Mucosa of gallbladder (tissue), 1 donor: ENCODE measurements at regions not wholly inside any gene's neighbourhood (a gene's known extent, or its start where the extent isn't known, plus 50 kb on each side); places are given as distances from the start of the nearest gene placed in this dataset.
"Not testable (repeated sequence)": the region's sequence is repeated elsewhere in the genome, so short reads cannot be mapped to it uniquely, and the experiment has no call there.

ENCODE experiments used
- DNase-seq: peaks from one replicate; pipeline ENCODE4 v3.0.0-alpha.2; 2020; ENCODE audit warnings: low spot score
- donor health status: DM: no; HTN: no; CAD: no.

DNA sequence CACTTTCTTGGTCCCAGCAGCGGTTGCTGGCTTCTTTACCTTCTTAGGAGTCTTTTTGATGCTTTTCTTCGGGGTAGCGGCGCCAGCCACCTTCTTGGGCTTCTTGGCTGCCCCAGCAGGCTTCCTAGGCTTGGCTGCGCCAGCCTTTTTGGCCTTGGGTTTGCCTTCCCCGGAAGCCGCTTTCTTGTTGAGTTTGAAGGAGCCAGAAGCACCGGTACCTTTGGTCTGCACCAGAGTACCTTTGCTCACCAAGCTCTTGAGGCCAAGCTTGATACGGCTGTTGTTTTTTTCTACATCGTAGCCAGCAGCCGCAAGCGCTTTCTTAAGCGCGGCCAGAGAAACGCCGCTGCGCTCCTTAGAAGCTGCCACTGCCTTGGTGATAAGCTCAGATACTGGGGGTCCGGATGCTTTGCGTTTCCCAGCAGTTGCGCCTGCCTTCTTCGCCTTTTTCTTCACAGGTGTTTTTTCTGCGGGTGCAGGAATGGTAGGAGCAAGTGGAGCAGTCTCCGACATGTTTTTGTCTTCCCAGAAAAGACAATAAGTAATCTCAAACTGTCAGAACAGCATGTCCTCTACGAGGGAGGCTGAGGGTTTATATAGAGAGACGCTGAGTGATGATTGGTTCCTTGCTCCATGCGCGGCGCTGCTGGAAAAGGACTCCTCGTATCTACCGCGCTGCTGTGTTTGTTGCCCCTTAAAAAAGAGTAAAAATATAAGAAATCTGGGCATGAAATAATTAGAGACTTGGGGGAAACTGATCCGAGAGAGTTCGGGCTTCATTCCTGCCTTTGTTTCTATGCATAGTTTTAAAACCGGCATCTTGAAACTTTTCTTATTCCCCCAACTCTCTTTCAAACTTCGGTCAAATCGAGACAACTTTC, 130.3 kb upstream of the BTN3A2 start:
- DNase-seq = peak; percentile 85

DNA sequence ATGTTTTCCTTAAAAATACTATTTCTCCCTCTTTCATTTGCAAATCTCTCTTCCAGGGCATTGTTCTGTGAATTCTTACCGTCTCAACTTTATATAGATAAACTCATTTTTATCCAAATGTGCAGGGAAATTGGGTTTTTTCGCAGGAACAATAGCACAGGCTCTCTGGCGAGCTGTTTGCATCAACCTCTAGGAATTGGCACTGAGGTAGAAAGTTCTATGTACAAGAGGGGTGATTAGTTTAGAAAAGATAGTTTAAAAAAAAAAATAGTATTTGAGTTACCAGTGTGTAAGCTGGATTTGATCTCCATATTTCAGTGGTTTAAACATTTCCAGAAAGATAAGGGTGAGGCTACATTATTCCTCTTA, 129.7 kb upstream of the BTN3A2 start:
- no peak for DNase-seq

DNA sequence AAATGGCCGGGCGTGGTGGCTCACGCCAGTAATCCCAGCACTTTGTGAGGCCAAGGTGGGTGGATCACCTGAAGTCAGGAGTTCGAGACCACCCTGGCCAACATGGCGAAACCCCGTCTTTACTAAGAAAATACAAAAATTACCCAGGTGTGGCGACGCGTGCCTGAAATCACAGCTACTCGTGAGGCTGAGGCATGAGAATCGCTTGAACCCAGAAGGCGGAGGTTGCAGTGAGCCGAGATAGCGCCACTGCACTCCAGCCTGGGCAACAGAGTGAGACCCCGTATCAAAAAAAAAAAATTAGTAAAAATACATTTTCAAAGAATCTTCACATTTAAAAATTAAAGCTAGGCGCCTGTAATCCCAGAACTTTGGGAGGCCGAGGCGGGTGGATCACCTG, 125.6 kb upstream of the BTN3A2 start:
- DNase-seq = not testable (repeated sequence)

DNA sequence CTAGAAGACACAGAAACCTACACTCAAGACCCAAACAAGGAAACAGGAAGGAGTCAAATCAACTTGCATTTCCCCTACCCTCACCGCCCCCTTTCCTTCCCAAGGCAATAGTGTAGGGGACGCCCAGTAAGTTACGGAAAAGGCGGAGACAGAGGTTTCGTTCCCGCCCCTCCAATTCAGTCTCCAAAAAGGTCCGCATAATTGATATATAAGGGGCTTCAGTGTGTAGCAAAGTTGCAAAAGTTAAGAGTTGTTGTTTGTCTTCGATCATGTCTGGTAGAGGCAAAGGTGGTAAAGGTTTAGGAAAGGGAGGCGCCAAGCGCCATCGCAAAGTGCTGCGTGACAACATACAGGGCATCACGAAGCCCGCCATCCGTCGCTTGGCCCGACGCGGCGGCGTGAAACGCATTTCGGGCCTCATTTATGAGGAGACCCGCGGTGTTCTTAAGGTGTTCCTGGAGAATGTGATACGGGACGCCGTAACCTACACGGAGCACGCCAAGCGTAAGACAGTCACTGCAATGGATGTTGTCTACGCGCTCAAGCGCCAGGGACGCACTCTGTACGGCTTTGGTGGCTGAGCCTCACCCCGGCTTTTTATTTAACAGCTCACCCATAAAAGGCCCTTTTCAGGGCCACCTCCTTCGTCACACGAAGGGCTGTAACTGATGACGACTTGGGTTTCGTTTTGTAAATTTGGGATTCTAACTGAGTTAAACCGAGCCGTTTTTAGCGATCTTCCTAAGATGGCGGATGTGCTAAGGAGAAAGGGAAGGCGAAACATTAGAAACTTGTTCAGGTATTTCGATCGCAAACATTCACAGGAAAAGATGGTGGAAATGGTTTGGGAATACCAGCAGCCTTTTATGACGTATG, 124.6 kb upstream of the BTN3A2 start:
- peak; percentile 85 for DNase-seq

DNA sequence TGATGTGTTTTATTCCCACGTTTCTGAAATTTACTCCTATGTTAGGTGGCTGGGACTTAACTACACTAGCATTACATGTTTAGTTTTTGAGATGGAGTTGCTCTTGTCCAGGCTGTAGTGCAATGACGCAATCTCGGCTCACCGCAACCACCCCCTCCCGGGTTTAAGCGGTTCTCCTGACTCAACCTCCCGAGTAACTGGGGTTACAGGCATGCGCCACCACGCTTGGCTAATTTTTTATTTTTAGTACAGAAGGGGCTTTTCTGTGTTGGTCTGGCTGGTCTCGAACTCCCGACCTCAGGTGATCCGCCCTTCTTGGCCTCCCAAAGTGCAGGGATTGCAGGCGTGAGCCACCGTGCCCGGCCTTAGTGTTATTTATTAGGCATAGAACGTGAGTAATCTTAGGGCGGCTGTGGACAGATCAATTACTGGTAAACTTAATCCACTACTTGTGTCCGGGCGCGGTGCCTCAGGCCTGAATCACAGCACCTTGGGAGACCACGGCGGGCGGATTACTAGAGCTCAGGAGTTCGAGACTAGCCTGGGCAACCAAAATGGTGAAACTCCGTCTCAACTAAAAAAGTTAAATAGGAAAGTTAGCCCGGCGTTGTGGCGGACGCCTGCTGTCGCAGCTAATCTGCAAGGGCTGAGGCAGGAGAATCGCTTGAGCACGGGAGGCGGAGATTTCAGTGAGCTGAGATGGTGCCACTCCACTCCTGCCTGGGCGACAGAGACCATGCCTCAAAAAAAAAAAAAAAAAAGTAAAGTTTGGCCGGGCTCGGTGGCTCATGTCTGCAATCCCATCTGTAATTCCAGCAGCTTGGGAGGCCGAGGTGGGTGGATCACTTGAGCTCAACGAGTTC, 123.7 kb upstream of the BTN3A2 start:
- DNase-seq = no peak

DNA sequence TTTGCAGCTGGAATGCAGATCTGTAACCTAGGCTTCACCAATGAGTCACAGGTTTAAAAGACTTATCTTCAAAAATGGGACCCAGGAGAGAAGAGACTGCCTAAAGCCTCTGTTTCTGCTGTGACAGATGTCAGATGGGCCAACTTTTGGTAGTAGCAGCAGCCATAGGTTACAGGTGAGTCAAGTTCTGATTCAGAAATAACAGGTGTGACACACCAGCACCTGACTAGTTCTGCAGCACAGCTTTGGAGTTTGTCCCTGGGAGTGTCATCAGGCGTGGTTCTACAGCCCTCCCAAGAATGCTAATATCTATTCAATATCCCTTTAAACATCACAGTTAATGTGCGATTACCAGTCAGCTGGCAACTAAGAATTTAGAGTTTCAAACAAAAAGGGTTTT, 121.9 kb upstream of the BTN3A2 start:
- DNase-seq = peak; percentile 81

DNA sequence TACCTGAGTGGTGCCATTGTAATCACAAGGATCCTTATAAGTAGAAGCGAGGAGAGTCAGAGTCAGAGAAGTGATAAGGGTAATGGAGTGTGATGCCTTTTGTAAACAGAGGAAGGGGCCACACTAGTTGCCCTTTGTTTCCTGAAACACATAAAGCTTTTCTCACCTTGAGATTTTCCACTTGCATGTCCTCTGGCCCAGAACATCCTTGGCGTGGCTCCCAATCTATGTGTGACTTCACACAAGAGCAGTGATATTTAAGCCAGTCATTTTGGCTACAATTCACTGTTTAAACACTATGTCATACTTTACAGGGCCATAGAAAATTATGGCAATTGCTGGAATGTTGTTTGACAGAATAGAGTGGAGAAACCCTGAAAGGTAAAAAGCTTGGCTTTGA, 121.2 kb upstream of the BTN3A2 start:
- DNase-seq = no peak

DNA sequence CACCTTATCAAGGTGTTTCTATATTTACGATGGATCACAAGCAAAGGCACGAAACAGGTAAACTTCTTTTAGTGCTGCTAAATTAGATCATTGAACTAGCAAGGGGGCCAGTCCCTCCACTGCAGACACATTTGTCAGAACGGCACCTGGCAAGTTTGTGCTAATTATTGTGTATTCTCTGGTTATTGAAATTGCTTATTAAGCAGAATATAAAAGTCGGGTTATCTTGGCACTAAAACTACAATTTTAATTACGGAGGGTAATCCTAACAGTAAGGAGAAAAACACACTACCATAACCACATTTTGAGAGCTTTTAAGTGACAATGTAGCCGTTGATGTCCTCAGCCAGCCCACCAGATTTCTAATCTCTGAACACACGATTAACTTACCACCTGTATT, 118.9 kb upstream of the BTN3A2 start:
- DNase-seq = no peak

DNA sequence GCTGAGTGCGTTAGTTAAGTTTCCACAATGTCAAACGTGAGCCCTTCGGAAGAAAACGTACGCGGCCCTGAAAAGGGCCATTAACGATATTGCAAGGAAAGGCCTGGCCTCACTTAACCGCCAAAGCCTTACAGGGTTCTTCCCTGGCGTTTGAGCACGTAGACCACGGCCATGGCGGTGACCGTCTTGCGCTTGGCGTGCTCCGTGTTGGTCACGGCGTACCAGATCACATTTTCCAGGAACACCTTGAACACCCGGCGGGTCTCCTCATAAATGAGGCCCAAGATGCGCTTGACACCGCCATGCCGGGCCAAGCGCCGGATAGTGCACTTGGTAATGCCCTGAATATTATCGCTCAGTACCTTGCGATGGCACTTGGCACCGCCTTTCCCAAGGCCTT, 118.4 kb upstream of the BTN3A2 start:
- DNase-seq = no peak

DNA sequence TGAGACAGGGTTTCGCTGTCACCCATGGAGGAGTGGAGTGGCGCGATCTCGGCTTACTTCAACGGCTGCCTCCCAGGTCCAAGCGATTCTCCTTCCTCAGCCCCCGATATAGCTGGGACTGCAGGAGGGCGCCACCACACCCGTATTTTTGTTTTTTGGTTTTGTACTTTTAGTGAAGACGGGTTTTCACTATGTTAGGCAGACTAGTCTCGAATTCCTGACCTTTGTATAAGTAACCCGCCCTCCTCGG, 115.4 kb upstream of the BTN3A2 start:
- DNase-seq = no peak

DNA sequence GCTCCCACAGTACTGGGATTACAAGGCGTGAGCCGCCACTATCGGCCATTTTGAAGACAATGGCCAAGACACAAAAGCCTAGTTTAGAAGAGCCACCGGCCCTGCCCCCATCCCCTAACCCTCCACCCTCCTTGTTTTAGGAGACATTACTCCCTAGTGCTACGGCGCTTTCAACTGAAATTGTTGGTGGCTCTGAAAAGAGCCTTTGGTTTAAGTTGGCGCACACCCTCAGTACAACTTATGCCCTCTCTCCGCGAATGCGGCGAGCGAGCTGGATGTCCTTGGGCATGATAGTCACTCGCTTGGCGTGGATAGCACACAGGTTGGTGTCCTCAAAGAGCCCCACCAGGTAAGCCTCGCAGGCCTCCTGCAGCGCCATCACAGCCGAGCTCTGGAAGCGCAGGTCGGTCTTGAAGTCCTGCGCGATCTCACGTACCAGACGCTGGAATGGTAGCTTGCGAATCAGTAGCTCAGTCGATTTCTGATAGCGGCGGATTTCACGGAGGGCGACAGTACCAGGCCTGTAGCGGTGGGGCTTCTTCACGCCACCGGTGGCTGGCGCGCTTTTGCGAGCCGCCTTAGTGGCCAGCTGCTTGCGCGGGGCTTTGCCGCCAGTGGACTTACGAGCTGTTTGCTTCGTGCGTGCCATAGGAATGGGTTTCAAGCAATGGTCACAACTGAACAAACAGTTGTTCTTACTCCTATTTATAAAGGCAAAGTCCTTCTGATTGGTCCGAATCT, 114.9 kb upstream of the BTN3A2 start:
- DNase-seq = peak; percentile 70

DNA sequence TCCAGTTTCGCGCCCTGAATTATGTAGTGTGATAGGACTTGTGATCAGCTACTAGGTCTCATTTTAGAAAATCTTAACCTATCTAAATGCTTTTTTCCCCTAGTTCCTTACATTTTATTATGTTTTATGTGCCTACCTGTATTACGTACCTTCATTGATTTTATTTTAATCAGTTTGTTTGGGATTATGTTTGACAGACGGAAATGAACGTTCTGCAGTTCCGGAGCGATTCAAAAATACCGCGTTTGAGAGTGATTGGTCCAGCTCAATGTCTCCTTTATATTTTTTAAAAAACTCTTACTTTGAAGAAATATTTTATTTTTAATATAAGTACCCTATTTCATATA, 114.3 kb upstream of the BTN3A2 start:
- peak; percentile 43 for DNase-seq

DNA sequence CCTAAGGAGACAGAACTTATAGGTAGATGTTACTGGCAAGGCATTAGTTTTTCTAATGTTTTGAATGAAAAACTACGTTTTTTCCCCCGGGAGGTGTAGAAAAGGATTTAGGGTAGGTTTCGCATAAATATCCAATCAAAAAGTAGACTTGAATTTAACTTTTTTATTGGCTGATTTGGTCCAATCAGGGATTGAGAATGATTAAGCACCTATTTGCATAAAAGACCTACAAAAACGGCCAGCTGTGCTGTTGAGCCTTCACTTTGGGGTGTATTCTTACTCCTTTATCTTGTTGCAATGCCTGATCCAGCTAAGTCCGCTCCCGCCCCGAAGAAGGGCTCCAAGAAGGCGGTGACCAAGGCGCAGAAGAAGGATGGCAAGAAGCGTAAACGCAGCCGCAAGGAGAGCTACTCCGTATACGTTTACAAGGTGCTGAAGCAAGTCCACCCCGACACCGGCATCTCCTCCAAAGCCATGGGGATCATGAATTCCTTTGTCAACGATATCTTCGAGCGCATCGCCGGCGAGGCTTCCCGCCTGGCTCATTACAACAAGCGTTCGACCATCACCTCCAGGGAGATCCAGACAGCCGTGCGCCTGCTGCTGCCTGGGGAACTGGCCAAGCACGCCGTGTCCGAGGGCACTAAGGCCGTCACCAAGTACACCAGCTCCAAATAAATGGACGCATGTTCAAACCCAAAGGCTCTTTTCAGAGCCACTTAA, 113.5 kb upstream of the BTN3A2 start:
- peak; percentile 75 for DNase-seq

DNA sequence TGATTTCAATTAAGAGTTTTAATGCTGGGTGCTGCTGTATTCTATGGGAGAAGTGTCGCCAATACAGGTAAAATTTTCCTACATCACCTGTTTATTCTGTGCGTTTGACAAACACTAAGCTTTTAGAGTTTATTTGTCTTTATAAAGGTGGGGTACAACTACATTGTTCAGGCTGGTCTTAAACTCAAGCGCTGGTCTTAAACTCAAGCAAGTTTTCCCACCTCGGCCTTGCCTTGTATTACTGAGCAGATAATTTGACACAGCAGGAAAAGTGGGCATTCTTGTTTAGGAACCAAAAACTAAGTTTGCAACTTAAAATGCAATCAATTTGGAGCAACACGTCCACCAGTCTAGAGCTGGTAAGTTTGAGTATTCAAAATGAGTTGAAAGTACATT, 112.9 kb upstream of the BTN3A2 start:
- DNase-seq = no peak

DNA sequence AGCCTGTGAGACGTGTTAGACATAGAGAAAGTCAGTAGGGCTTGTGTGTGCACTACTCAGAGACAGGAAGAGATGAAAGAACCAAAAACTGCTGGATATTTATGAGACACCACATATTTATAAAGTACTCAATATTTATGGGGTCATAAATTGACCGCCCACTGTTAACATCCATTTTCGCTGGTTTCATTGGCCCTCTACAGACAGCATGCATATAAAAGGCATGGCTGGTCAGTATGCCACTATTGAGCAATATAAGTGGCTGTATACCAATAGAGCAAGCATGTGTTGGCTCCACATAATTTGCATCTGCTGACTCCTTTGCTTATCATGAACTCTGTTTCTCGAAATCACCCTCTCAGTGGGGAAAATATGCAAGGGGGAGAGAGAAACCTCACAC, 110.3 kb upstream of the BTN3A2 start:
- DNase-seq = no peak

DNA sequence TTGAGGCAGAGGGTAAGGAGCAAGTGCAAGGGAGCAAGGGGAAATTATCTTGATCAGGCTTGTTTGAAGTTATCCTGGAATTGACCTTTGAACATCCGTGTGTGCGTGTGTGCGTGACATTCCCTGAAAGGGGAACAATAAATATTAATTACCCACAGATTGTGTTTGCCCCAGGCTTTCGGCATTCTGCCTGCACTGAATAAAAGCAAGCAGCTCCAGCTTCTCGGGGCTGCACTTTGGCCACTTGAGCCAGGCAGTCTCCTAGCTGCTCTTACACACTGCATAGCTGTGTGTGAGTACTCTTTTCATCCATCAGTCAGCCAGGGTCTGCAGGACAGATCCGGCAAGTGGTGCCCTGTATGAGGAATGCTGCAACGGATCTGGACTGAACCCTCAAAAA, 107.7 kb upstream of the BTN3A2 start:
- DNase-seq = no peak

DNA sequence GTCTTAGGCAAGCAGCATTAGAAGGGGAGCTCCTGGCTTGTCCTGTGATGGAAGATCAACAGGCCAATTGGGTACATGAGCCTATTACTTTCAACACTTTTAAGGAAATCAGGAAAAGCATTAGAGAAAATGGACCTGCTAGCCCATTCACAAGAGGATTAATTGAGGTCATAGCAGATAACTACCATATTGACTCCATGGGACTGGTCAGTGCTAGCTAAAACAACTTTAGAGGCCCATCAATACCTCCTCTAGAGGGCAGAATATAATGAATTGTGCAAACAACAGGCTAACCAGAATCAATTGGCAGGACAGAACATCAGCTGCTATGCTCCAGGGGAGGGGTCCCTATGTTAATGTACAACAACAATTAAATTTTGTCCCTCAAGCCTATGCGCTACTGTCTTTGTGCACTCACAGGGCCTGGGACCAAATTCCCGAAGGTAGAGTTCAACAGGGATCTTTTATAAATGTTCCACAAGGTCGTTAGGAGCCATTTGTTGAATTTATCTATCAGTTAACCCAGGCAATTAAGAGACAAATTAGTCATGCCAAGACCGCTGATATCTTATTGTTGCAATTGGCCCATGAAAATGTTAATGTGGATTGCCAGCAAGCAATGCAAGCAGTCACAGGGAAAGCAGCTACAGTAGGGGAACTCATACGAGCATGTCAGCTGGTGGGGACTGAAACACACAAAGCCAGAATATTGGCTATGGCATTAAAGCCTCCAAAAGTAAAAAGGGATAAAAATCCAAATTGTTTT, 106.6 kb upstream of the BTN3A2 start:
- no peak for DNase-seq

DNA sequence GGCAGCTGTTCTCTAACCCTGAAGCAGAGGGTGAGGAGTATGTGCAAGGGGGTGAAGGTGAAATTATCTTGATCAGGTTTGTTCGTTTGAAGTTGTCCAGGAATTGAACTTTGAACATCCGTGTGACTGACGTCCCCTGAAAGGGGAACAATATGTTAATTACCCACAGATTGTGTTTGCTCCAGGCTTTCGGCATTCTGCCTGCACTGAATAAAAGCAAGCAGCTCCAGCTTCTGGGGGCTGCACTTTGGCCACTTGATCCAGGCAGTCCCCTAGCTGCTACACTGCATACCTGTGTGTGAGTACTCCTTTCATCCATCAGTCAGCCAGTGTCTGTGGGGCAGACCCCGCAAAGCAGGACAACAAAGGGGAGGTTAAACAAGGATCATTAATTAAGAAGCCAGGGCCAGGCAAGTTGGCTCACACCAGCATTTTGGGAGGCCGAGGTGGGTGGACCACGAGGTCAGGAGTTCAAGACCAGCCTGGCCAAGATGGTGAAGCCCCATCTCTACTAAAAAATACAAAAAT, 104.8 kb upstream of the BTN3A2 start:
- DNase-seq = no peak

DNA sequence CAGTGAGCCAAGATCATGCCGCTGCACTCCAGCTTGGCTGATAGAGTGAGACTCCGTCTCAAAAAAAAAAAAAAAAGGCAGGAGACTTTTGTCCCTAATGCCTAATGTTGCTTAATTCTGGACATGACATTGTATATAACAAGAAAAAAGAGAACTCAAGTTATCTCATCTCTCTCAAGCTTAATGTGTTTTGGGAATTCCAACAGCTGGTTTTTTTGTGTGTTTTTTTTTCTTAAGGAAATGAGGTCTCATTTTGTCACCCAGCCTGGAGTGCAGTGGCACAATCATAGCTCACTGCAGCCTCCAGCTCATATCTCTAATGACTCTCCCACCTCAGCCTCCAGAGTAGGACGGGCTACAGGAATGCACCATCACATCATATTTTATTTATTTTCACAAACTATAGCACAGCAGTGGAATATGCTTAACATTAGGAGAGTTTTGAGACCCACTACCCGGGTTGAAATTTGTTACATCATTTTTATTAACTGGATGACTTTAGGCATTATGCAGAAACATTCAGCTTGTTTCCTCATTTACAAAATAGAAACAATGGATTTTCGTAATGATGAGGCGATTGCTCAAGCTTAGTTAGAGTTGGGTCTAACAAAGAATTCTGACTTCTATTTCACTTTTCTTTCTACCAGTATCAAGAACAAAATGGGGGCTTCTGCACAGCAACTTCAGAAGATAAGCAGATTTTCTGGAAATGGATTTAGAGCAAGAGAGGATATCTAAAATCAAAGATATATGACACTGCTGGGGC, 104.1 kb upstream of the BTN3A2 start:
- DNase-seq = no peak
